GM23248 (cell line): ENCODE measurements at regions not wholly inside any gene's neighbourhood (a gene's known extent, or its start where the extent isn't known, plus 50 kb on each side); places are given as distances from the start of the nearest gene placed in this dataset.

Experiments
- EZH2 ChIP-seq: fragments of 200-600 bp; sonication (generic); IDR thresholded peaks from 2 replicates; pipeline ENCODE4 v1.6.1; 2018; ENCODE audit warnings: antibody characterized with exemption, mild to moderate bottlenecking; ENCODE audit not compliant: insufficient read depth, poor library complexity, severe bottlenecking
- EZH2phosphoT487 ChIP-seq: fragments of 200-600 bp; sonication (generic); IDR thresholded peaks from 2 replicates; pipeline ENCODE4 v1.6.1; 2018; ENCODE audit warnings: antibody characterized with exemption, moderate library complexity, mild to moderate bottlenecking, low read depth; ENCODE audit not compliant: insufficient read depth

DNA sequence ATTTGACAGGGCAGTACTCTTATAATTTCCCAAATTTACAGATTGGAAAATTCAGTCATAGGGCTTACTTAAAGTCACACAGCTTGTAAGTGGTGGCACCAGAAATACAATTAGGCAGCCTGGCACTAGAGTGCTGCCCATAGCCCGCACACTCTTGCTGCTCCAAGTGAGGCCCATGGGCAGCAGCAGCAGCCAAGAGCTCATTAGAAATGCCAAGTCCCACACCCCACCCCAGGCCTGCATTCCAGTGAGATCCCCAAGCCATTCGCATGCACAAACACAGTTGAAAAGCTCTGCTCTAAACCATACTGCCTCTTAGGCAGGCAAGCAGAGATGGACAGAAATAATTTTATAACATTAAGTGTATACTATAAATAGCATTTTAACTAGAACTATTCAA lies 379.3 kb upstream of the PKDCC start:
- no peak for TF ChIP-seq EZH2
- no peak for TF ChIP-seq EZH2phosphoT487
